H1 (cell line): ENCODE measurements at regions not wholly inside any gene's neighbourhood (a gene's known extent, or its start where the extent isn't known, plus 50 kb on each side); places are given as distances from the start of the nearest gene placed in this dataset.

ENCODE experiments used
- CTCF ChIA-PET: fragments of 300-600 bp; sonication (Branson Sonifier 250); formaldehyde crosslinking; loops from one replicate; lab custom pipeline; 2021; ENCODE audit not compliant: partially characterized antibody; lab: Charles Lee
- POLR2A ChIA-PET: fragments of 300-600 bp; sonication (Branson Sonifier 250); formaldehyde crosslinking; loops from one replicate; lab custom pipeline; 2021; ENCODE audit warnings: inconsistent platforms; ENCODE audit not compliant: partially characterized antibody; lab: Charles Lee
- DNase-seq, 2 experiments: peaks; one replicate each; pipeline versions ENCODE4 v3.0.0 to v3.0.0-alpha.2; 2010 to 2022; ENCODE audit warnings: low spot score in 2 of 2, low read depth in 1 of 2, mixed read lengths in 1 of 2
- FAIRE-seq: peaks from 2 replicates; lab custom pipeline; 2011; peaks lifted over from hg19 to GRCh38; lab: Jason Lieb, UNC
- H2AFZ ChIP-seq: 2 replicates; pipeline ENCODE4 v1.8.1; 2012; ENCODE audit warnings: low read length, inconsistent platforms
- H2AK5ac ChIP-seq: 2 replicates; pipeline ENCODE4 v1.6.1; 2013; ENCODE audit warnings: low read depth, low read length
- H2BK120ac ChIP-seq: replicated peaks from 2 replicates; pipeline ENCODE3; 2013; ENCODE audit warnings: low read depth, low read length, inconsistent platforms
- H2BK12ac ChIP-seq: 2 replicates; pipeline ENCODE4 v1.6.1; 2013; ENCODE audit warnings: low read depth, low read length
- H2BK15ac ChIP-seq: 2 replicates; pipeline ENCODE4 v1.6.1; 2013; ENCODE audit warnings: low read length
- H2BK20ac ChIP-seq: 2 replicates; pipeline ENCODE4 v1.6.1; 2013; ENCODE audit warnings: low read length
- H2BK5ac ChIP-seq: 2 replicates; pipeline ENCODE4 v1.6.1; 2013; ENCODE audit warnings: low read depth, low read length
- H3K14ac ChIP-seq: 2 replicates; pipeline ENCODE4 v1.6.1; 2013; ENCODE audit warnings: inconsistent platforms; ENCODE audit not compliant: insufficient read length
- H3K18ac ChIP-seq: 2 replicates; pipeline ENCODE4 v1.6.1; 2013; ENCODE audit warnings: low read length; ENCODE audit errors: extremely low read depth
- H3K23ac ChIP-seq: 2 replicates; pipeline ENCODE4 v1.6.1; 2013; ENCODE audit warnings: inconsistent platforms; ENCODE audit not compliant: insufficient read length
- H3K23me2 ChIP-seq: 2 replicates; pipeline ENCODE4 v1.6.1; 2013; ENCODE audit warnings: low read depth, low read length
- H3K27ac ChIP-seq: 2 replicates; pipeline ENCODE4 v1.6.1; 2011; ENCODE audit warnings: low read depth, low read length, inconsistent platforms
- H3K27me3 ChIP-seq, 4 experiments: replicated peaks in 1 of 4; 1 replicate in 1 of 4; 2 replicates in 3 of 4; pipeline versions ENCODE4 v1.6.1 to v1.8.1; 2011 to 2013; ENCODE audit warnings: low read length in 3 of 4, mild to moderate bottlenecking in 3 of 4, inconsistent platforms in 2 of 4, mixed read lengths in 2 of 4, moderate library complexity in 1 of 4; ENCODE audit not compliant: control insufficient read depth in 3 of 4, insufficient read depth in 3 of 4; ENCODE audit errors: extremely low read depth in 1 of 4
- H3K36me3 ChIP-seq, 4 experiments: 2 replicates each; pipeline versions ENCODE4 v1.6.1 to v1.8.1; 2011 to 2013; ENCODE audit warnings: mild to moderate bottlenecking in 4 of 4, low read length in 3 of 4, moderate library complexity in 2 of 4, control low read depth in 1 of 4, inconsistent platforms in 1 of 4; ENCODE audit not compliant: insufficient read depth in 4 of 4, control insufficient read depth in 2 of 4
- H3K4ac ChIP-seq: replicated peaks from 2 replicates; pipeline ENCODE3; 2013; ENCODE audit warnings: low read length, low read depth, mixed read lengths, inconsistent platforms; ENCODE audit not compliant: insufficient read length
- H3K4me1 ChIP-seq, 4 experiments: replicated peaks in 1 of 4; 1 replicate in 1 of 4; 2 replicates in 3 of 4; pipeline versions ENCODE4 v1.6.1 to v1.8.1; 2011 to 2013; ENCODE audit warnings: low read length in 3 of 4, inconsistent platforms in 2 of 4, mixed read lengths in 1 of 4; ENCODE audit not compliant: insufficient read depth in 4 of 4, control insufficient read depth in 3 of 4
- H3K4me2 ChIP-seq, 2 experiments: 2 replicates each; pipeline versions ENCODE4 v1.6.1 to v1.8.1; 2011 to 2013; ENCODE audit warnings: low read depth in 2 of 2, low read length in 2 of 2, control low read depth in 1 of 2, inconsistent platforms in 1 of 2, mild to moderate bottlenecking in 1 of 2; ENCODE audit not compliant: insufficient read depth in 1 of 2
- H3K4me3 ChIP-seq, 4 experiments: fragments of 200-600, 300-600 bp in 1 of 4; sonication (generic), shearing (Covaris generic), sonication (Bioruptor Twin) in 1 of 4; 2 replicates each; pipeline versions ENCODE4 v1.5.1 to v1.8.1; 2011 to 2016; ENCODE audit warnings: low read length in 4 of 4, low read depth in 3 of 4, control low read depth in 2 of 4, inconsistent platforms in 2 of 4, mild to moderate bottlenecking in 2 of 4, mixed read lengths in 1 of 4, moderate library complexity in 1 of 4; ENCODE audit not compliant: insufficient read depth in 2 of 4; ENCODE audit errors: extremely low read depth in 1 of 4
- H3K56ac ChIP-seq: replicated peaks from 2 replicates; pipeline ENCODE3; 2013; ENCODE audit warnings: low read depth, mild to moderate bottlenecking, mixed read lengths, low read length, inconsistent platforms; ENCODE audit not compliant: insufficient read length
- H3K79me1 ChIP-seq: 2 replicates; pipeline ENCODE4 v1.6.1; 2013; ENCODE audit warnings: low read depth, low read length, control low read depth
- H3K79me2 ChIP-seq, 2 experiments: 2 replicates each; pipeline versions ENCODE4 v1.6.1 to v1.8.1; 2012 to 2013; ENCODE audit warnings: low read length in 2 of 2, mild to moderate bottlenecking in 2 of 2, inconsistent platforms in 1 of 2; ENCODE audit not compliant: insufficient read depth in 2 of 2, control insufficient read depth in 1 of 2
- H3K9ac ChIP-seq, 4 experiments: replicated peaks in 1 of 4; 1 replicate in 1 of 4; 2 replicates in 3 of 4; pipeline versions ENCODE4 v1.6.1 to v1.8.1; 2011 to 2013; ENCODE audit warnings: low read depth in 3 of 4, low read length in 3 of 4, control low read depth in 2 of 4, mild to moderate bottlenecking in 2 of 4, moderate library complexity in 2 of 4, inconsistent platforms in 1 of 4; ENCODE audit errors: extremely low read depth in 1 of 4
- H3K9me3 ChIP-seq, 2 experiments: 2 replicates each; pipeline versions ENCODE4 v1.6.1 to v1.8.1; 2012 to 2013; ENCODE audit warnings: mild to moderate bottlenecking in 2 of 2, moderate library complexity in 2 of 2, control low read depth in 1 of 2, inconsistent platforms in 1 of 2, low read depth in 1 of 2, low read length in 1 of 2, mixed read lengths in 1 of 2; ENCODE audit not compliant: insufficient read depth in 2 of 2
- H4K20me1 ChIP-seq, 2 experiments: replicated peaks in 1 of 2; 2 replicates each; pipeline versions ENCODE3 to v1.8.1; 2011 to 2013; ENCODE audit warnings: inconsistent platforms in 2 of 2, low read length in 2 of 2, mild to moderate bottlenecking in 1 of 2; ENCODE audit not compliant: insufficient read depth in 2 of 2, control insufficient read depth in 1 of 2
- H4K5ac ChIP-seq: 2 replicates; pipeline ENCODE4 v1.6.1; 2013; ENCODE audit warnings: low read length, low read depth, mixed read lengths, inconsistent platforms; ENCODE audit not compliant: insufficient read length
- H4K8ac ChIP-seq: 2 replicates; pipeline ENCODE4 v1.8.0; 2013; ENCODE audit warnings: mild to moderate bottlenecking, moderate library complexity, low read length, inconsistent platforms; ENCODE audit not compliant: insufficient read depth; ENCODE audit errors: extremely low read depth
- H4K91ac ChIP-seq: replicated peaks from 2 replicates; pipeline ENCODE3; 2013; ENCODE audit warnings: low read length, mixed read lengths, inconsistent platforms; ENCODE audit not compliant: insufficient read length
- ASH2L ChIP-seq: fragments of 200-600, 300-600 bp; sonication (generic); IDR thresholded peaks from one replicate; pipeline ENCODE4 v1.7.1; 2017; ENCODE audit warnings: low read length
- CTCF ChIP-seq, 3 experiments: IDR thresholded peaks; 1 replicate in 2 of 3; 2 replicates in 1 of 3; pipeline versions ENCODE4 v1.5.1 to v1.6.1; 2011; ENCODE audit warnings: low read length in 3 of 3, mild to moderate bottlenecking in 3 of 3, inconsistent platforms in 2 of 3, low read depth in 1 of 3, moderate library complexity in 1 of 3; ENCODE audit not compliant: insufficient read depth in 1 of 3; ENCODE audit errors: control extremely low read depth in 1 of 3
- EGR1 ChIP-seq: IDR thresholded peaks from 2 replicates; pipeline ENCODE4 v1.6.1; 2011; ENCODE audit warnings: low read depth, low read length, borderline replicate concordance
- EP300 ChIP-seq, 2 experiments: IDR thresholded peaks; 1 replicate in 1 of 2; 2 replicates in 1 of 2; pipeline ENCODE4 v1.6.1; 2011 to 2012; ENCODE audit warnings: low read depth in 2 of 2, low read length in 2 of 2, mild to moderate bottlenecking in 2 of 2, borderline replicate concordance in 1 of 2, inconsistent platforms in 1 of 2, moderate library complexity in 1 of 2
- HDAC2 ChIP-seq, 2 experiments: fragments of 300-600 bp in 1 of 2; sonication (generic) in 1 of 2; IDR thresholded peaks; 2 replicates each; pipeline ENCODE4 v1.6.1; 2011 to 2012; ENCODE audit warnings: low read depth in 2 of 2, low read length in 2 of 2, mild to moderate bottlenecking in 2 of 2, moderate library complexity in 2 of 2, borderline replicate concordance in 1 of 2, inconsistent platforms in 1 of 2
- NANOG ChIP-seq: IDR thresholded peaks from 2 replicates; pipeline ENCODE4 v1.6.1; 2011; ENCODE audit warnings: low read length, low read depth, mild to moderate bottlenecking, inconsistent platforms; ENCODE audit not compliant: insufficient read depth, poor library complexity, severe bottlenecking
- NRF1 ChIP-seq: IDR thresholded peaks from 2 replicates; pipeline ENCODE4 v1.6.1; 2011; ENCODE audit warnings: mild to moderate bottlenecking, low read depth, low read length, improper control_type of control experiment
- RAD21 ChIP-seq, 2 experiments: IDR thresholded peaks in 1 of 2; conservative IDR thresholded peaks in 1 of 2; 2 replicates each; pipeline ENCODE4 v1.6.1; 2011; ENCODE audit warnings: low read depth in 2 of 2, low read length in 2 of 2, improper control_type of control experiment in 1 of 2, inconsistent platforms in 1 of 2, mild to moderate bottlenecking in 1 of 2, moderate library complexity in 1 of 2
- RNF2 ChIP-seq: fragments of 200-900, 300-1000 bp; sonication (generic); IDR thresholded peaks from 2 replicates; pipeline ENCODE4 v1.7.1; 2016; ENCODE audit warnings: borderline replicate concordance, low read depth, mild to moderate bottlenecking, antibody characterized with exemption, low read length; ENCODE audit not compliant: poor library complexity, severe bottlenecking; ENCODE audit errors: missing control alignments
- SIRT6 ChIP-seq: IDR thresholded peaks from one replicate; pipeline ENCODE4 v1.7.1; 2012; ENCODE audit warnings: low read length, inconsistent platforms
- SIX5 ChIP-seq: IDR thresholded peaks from 2 replicates; pipeline ENCODE4 v1.6.1; 2011; ENCODE audit warnings: mild to moderate bottlenecking, low read depth, low read length
- SP1 ChIP-seq: IDR thresholded peaks from 2 replicates; pipeline ENCODE4 v1.6.1; 2011; ENCODE audit warnings: low read depth, low read length

GRCh38 chr1:115445090-115445489 is 107.0 kb upstream of the NGF start:
- Histone ChIP-seq H4K5ac (no peak overlapping the region), H3K23ac (no peak overlapping the region), H3K9ac (no peak overlapping the region), H3K9me3 (no peaks in the 10 kb centered on the region), H3K27me3 (no peaks in the 10 kb centered on the region), H3K14ac (peak overlapping the region; percentile 16), H3K4me2 (no peak overlapping the region), H4K91ac (no peak overlapping the region)
- POLR2A ChIA-PET = no interaction called here
- TF ChIP-seq ASH2L = no peak
- TF ChIP-seq EGR1 = no peak
- TF ChIP-seq NRF1 = no peak
- no peak for TF ChIP-seq SP1
- no peak for TF ChIP-seq EP300 (IDR thresholded peaks at IDR 0.05; ENCODE audit: borderline replicate concordance in 1 of 2, low read depth in 2 of 2, low read length in 2 of 2)
- no peak for TF ChIP-seq SIRT6
- TF ChIP-seq CTCF (IDR thresholded peaks at IDR 0.05; ENCODE audit: control extremely low read depth in 1 of 3, insufficient read depth in 1 of 3, low read depth in 1 of 3, low read length in 3 of 3) = no peak
- TF ChIP-seq RAD21 (IDR thresholded peaks at IDR 0.05 in 1 of 2, conservative IDR thresholded peaks at IDR 0.05 in 1 of 2; ENCODE audit: low read depth in 2 of 2, low read length in 2 of 2) = no peak
- TF ChIP-seq SIX5 = no peak
- no peak for TF ChIP-seq RNF2
- TF ChIP-seq HDAC2 (IDR thresholded peaks at IDR 0.05; ENCODE audit: borderline replicate concordance in 1 of 2, low read depth in 2 of 2, low read length in 2 of 2) = no peak
- no peak for TF ChIP-seq NANOG
- TF ChIP-seq, all 59 proteins: peak for 0
- Histone ChIP-seq H2BK20ac (no peak overlapping the region), H2BK15ac (no peak overlapping the region), H2BK5ac (no peak overlapping the region), H3K56ac (no peak overlapping the region), H4K20me1 (no peaks in the 10 kb centered on the region), H3K4ac (no peak overlapping the region), H4K8ac (no peak overlapping the region), H3K79me1 (no peaks in the 10 kb centered on the region), H3K79me2 (no peaks in the 10 kb centered on the region), H3K18ac (no peak overlapping the region), H2AFZ (no peak overlapping the region; the same call in 1 of the 2 replicates), H3K23me2 (no peaks in the 10 kb centered on the region), H2BK120ac (no peak overlapping the region), H3K4me3 (no peak overlapping the region), H2AK5ac (no peak overlapping the region), H3K4me1 (no peaks in the 10 kb centered on the region), H2BK12ac (no peak overlapping the region), H3K36me3 (no peaks in the 10 kb centered on the region), H3K27ac (no peak overlapping the region)
- FAIRE-seq = no peak
- no peak for DNase-seq
- CTCF ChIA-PET = interaction anchor here (0.7 to 1.0 kb wide), 2 partner anchors 216 to 308 kb away, joined by 3 read pairs; no protein-coding TSS in a partner anchor
